Kidney (tissue), 13 donors: ENCODE measurements at regions not wholly inside any gene's neighbourhood (a gene's known extent, or its start where the extent isn't known, plus 50 kb on each side); places are given as distances from the start of the nearest gene placed in this dataset.

Experiments used
- DNase-seq, 5 donors: peaks; one replicate each; pipeline ENCODE4 v3.0.0-alpha.2; 2013 to 2020
- FAIRE-seq: peaks from 2 replicates; lab custom pipeline; 2012; peaks lifted over from hg19 to GRCh38; lab: Jason Lieb, UNC
- H3K27ac ChIP-seq, 2 donors: one replicate each; pipeline ENCODE4 v1.7.0; 2013; ENCODE audit warnings: low read depth in 2 of 2, low read length in 2 of 2, inconsistent platforms in 1 of 2
- H3K27me3 ChIP-seq: one replicate; pipeline ENCODE4 v1.7.1; 2013; ENCODE audit warnings: low read length, inconsistent platforms; ENCODE audit not compliant: control insufficient read depth, insufficient read depth
- H3K36me3 ChIP-seq, 3 donors: one replicate each; pipeline versions ENCODE4 v1.7.0 to v1.7.1; 2013; ENCODE audit warnings: low read length in 3 of 3, control low read depth in 1 of 3, inconsistent platforms in 1 of 3; ENCODE audit not compliant: insufficient read depth in 3 of 3, control insufficient read depth in 2 of 3
- H3K4me1 ChIP-seq, 3 donors: one replicate each; pipeline versions ENCODE4 v1.7.0 to v1.7.1; 2013; ENCODE audit warnings: low read length in 3 of 3, inconsistent platforms in 1 of 3, low read depth in 1 of 3; ENCODE audit not compliant: control insufficient read depth in 2 of 3, insufficient read depth in 2 of 3
- H3K4me3 ChIP-seq, 3 donors: one replicate each; pipeline versions ENCODE4 v1.7.0 to v1.8.1; 2013; ENCODE audit warnings: low read length in 3 of 3, control low read depth in 1 of 3, inconsistent platforms in 1 of 3
- H3K9ac ChIP-seq, 3 donors: one replicate each; pipeline versions ENCODE4 v1.7.0 to v1.7.1; 2013; ENCODE audit warnings: low read length in 3 of 3, control low read depth in 1 of 3, inconsistent platforms in 1 of 3
- H3K9me3 ChIP-seq, 3 donors: one replicate each; pipeline versions ENCODE4 v1.7.0 to v1.7.1; 2013; ENCODE audit warnings: low read length in 3 of 3, control low read depth in 1 of 3, inconsistent platforms in 1 of 3; ENCODE audit not compliant: control insufficient read depth in 2 of 3, insufficient read depth in 1 of 3
- CTCF ChIP-seq: IDR thresholded peaks from 3 replicates; pipeline ENCODE4 v1.5.1; 2012; ENCODE audit warnings: mild to moderate bottlenecking, moderate library complexity, borderline replicate concordance; ENCODE audit not compliant: insufficient read depth; ENCODE audit errors: extremely low read depth
- intact Hi-C: fragments of 100-400 bp; cut with DNase I; formaldehyde crosslinking; loops from one replicate; pipeline ENCODE4 v1.11.1; 2022
- donor health status: control.
- donor health status: control.
- donor health status: control.
- donor health status: control.
- donor health status: control.
- donor health status: DM: yes; HTN: yes; CAD: no.
- donor health status: Normal renal cell carcinoma (clear cell type).

- TF ChIP-seq CTCF, result no peak
- intact Hi-C loops, result no loop called here
- no peak overlapping the region for H3K27ac ChIP-seq
- H3K4me3 ChIP-seq, result no peak overlapping the region
- H3K36me3 ChIP-seq, result no peaks in the 10 kb centered on the region
- DNase-seq (no peak), FAIRE-seq (no peak)
- H3K27me3 ChIP-seq, result no peaks in the 10 kb centered on the region
- no peaks in the 10 kb centered on the region for H3K4me1 ChIP-seq
- H3K9ac ChIP-seq, result no peak overlapping the region
- H3K9me3 ChIP-seq, result no peaks in the 10 kb centered on the region
Measured at GRCh38 chr5:8355981-8356380, 487.0 kb downstream of the MTRR start.

GRCh38 chr5:8360012-8360411, 491.1 kb downstream of the MTRR start:
- H3K9ac ChIP-seq, result no peak overlapping the region
- H3K27me3 ChIP-seq, result no peaks in the 10 kb centered on the region
- no peak overlapping the region for H3K27ac ChIP-seq
- H3K4me3 ChIP-seq, result no peak overlapping the region
- DNase-seq (no peak), FAIRE-seq (no peak)
- H3K4me1 ChIP-seq, result no peaks in the 10 kb centered on the region
- H3K36me3 ChIP-seq, result no peaks in the 10 kb centered on the region
- H3K9me3 ChIP-seq, result no peaks in the 10 kb centered on the region
- intact Hi-C loops, result no loop called here
- no peak for TF ChIP-seq CTCF

GRCh38 chr5:8362495-8362894, 493.5 kb downstream of the MTRR start:
- DNase-seq (no peak), FAIRE-seq (no peak)
- Histone ChIP-seq H3K36me3 (no peaks in the 10 kb centered on the region), H3K4me1 (no peaks in the 10 kb centered on the region), H3K4me3 (no peak overlapping the region), H3K9me3 (no peaks in the 10 kb centered on the region), H3K27ac (no peak overlapping the region), H3K9ac (no peak overlapping the region), H3K27me3 (no peaks in the 10 kb centered on the region)
- intact Hi-C loops, result no loop called here
- no peak for TF ChIP-seq CTCF

GRCh38 chr5:8363138-8363537, 494.2 kb downstream of the MTRR start:
- Histone ChIP-seq H3K9me3 (no peaks in the 10 kb centered on the region), H3K4me3 (no peak overlapping the region), H3K9ac (no peak overlapping the region), H3K27ac (no peak overlapping the region), H3K27me3 (no peaks in the 10 kb centered on the region), H3K4me1 (no peaks in the 10 kb centered on the region), H3K36me3 (no peaks in the 10 kb centered on the region)
- DNase-seq (no peak), FAIRE-seq (no peak)
- intact Hi-C loops, result no loop called here
- TF ChIP-seq CTCF, result no peak
